ENCODE measurements at regions not wholly inside any gene's neighbourhood (a gene's known extent, or its start where the extent isn't known, plus 50 kb on each side); places are given as distances from the start of the nearest gene placed in this dataset.

DNA sequence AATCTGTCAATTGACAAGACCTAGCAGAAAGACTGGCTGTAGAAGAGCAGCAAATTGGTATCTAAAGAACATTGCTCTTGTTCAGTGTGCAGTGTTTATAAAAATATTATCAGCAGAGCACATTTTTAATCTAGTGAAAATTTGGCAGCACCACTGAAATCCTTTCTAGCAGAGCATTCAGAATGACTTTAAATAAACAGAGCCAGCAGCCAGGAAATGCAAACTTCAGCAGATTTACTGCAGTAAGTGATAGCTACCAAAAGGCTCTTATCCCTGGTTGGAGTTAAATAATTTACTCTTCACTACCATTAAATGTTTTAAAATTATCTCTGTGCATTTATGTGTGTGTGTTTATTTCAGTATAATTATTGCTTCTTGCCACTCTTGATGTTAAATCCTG lies 590.9 kb upstream of the CITED2 start:
- CTCF ChIA-PET: interaction anchor here (1.3 kb wide), 1 partner anchor 14 kb away, joined by 3 read pairs; no protein-coding TSS in a partner anchor
- POLR2A ChIA-PET: no interaction called here
- no peak for DNase-seq (ENCODE audit: extremely low spot score)
- no peak for TF ChIP-seq CTCF (IDR thresholded peaks at IDR 0.05; ENCODE audit: control extremely low read depth, extremely low read depth, low read depth, missing control alignments)

DNA sequence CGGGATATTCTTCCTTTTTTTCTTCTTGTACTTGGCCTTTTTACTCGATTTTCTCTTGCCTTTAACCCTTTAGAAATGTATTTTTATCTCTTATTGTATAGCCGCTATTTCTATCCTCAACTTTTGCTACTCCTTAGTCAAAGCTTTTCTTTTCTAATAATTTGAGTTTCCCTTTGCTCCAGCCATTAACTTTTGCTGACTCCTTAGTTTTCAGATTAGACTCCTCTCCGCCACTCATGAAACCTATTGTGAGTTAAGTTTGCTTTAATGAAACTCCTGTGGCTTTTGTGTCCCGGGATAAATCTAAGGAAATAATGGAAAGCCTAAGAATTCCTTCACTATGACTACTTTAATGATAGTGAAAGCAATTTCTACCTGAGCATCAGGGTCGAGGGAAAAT lies 590.3 kb upstream of the CITED2 start:
- ChIA-PET CTCF (no interaction called here), POLR2A (no interaction called here)

GRCh38 chr6:139962654-139963347 lies 588.4 kb upstream of the CITED2 start:
- CTCF ChIA-PET: interaction anchor here (1.0 kb wide), 1 partner anchor 588 kb away, joined by 3 read pairs; the partner anchor contains the start of gene CITED2
- POLR2A ChIA-PET: no interaction called here
- no peak for TF ChIP-seq CTCF (IDR thresholded peaks at IDR 0.05; ENCODE audit: control extremely low read depth, extremely low read depth, low read depth, missing control alignments)
- no peak for DNase-seq (ENCODE audit: extremely low spot score)

More for the DNA sequence above, 590.3 kb upstream of the CITED2 start:
- DNase-seq (ENCODE audit: extremely low spot score): no peak
- no peak for TF ChIP-seq CTCF (IDR thresholded peaks at IDR 0.05; ENCODE audit: control extremely low read depth, extremely low read depth, low read depth, missing control alignments)

DNA sequence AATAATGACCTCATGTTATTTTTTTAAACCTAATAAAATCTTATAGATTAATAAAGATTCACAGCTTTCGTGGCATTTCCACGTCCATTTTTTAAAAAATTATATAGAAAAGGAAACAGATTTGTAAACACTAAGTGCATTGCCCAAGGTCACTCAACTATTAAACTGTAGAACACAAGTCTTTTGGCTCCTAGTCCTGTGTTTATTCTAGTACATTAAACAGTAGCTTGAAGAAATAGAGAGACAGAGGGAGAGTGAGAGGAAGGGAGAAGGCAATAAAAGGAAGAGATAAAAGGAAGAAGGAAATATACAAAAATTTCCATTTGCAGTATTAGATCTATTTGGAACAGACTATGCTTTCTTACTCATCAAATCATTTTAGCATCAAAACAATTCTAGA lies 586.7 kb upstream of the CITED2 start:
- no peak for TF ChIP-seq CTCF (IDR thresholded peaks at IDR 0.05; ENCODE audit: control extremely low read depth, extremely low read depth, low read depth, missing control alignments)
- no peak for DNase-seq (ENCODE audit: extremely low spot score)
- POLR2A ChIA-PET: no interaction called here
- CTCF ChIA-PET: no interaction called here

DNA sequence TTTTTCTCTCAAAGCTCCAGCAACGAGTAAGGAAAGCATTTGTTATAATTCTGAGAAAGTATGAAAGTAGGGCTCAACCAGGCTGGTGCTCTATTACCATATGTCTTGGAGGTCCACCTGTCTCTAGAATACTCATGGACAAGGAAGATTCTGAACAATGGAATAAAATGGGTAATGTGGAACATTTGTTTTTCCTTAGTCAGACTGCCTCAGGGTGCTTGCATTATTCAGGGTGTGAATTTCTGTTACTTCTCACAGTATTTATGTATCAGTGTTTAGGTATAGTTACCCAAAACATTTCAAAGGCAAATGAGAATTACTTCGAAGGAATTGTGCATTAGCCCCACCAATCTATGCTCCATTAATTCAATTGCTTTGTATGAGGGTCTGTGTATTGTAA lies 586.2 kb upstream of the CITED2 start:
- ChIA-PET POLR2A (no interaction called here), CTCF (interaction anchor here (0.9 kb wide), 1 partner anchor 16 kb away, joined by 3 read pairs; no protein-coding TSS in a partner anchor)
- TF ChIP-seq CTCF (IDR thresholded peaks at IDR 0.05; ENCODE audit: control extremely low read depth, extremely low read depth, low read depth, missing control alignments): no peak
- no peak for DNase-seq (ENCODE audit: extremely low spot score)

DNA sequence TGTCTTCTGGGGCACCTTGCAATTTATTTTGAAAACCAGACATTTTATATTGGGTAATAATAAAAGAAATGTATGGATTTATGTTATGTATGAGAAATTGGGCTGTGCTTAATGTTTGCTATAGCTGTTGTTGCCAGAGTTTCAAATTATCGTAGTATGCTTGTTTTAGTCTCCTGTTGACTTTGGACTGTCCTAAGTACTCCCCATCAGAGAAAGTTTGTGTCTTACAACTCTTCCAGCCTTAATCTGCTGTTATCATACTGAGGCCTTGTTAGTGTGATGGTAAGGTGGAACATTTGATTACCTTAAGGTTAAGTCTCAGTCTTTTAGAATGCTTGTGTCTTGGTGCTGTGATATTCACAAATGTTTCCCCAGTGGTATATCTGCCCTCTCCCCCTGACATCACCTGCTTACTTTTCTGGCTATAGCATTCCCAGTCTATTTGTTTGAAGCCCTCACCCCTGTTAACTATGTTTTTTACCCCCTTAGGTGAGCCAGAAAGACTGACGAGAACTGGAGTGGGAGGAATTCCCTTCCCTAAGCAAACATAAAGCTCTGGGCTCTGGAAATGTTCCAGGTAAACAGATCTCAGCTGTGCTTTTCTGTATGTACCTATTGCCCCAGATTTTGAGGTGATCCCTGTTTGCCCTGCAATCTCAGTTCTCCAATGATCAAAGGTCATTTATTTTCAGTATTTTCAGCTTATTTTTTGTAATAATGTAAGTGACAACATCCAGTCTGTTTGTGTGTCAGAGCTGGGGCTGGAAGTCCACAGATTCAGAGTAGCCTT lies 581.1 kb upstream of the CITED2 start:
- ChIA-PET POLR2A (no interaction called here), CTCF (no interaction called here)
- no peak for TF ChIP-seq CTCF (IDR thresholded peaks at IDR 0.05; ENCODE audit: control extremely low read depth, extremely low read depth, low read depth, missing control alignments)
- DNase-seq (ENCODE audit: extremely low spot score): no peak
